Astrocyte (in vitro differentiated cells and primary cell): ENCODE measurements at regions not wholly inside any gene's neighbourhood (a gene's known extent, or its start where the extent isn't known, plus 50 kb on each side); places are given as distances from the start of the nearest gene placed in this dataset.

Source experiments
- DNase-seq: peaks from one replicate; pipeline ENCODE4 v3.0.0-alpha.2; 2010; ENCODE audit warnings: low read depth
- FAIRE-seq: peaks from 2 replicates; lab custom pipeline; 2011; peaks lifted over from hg19 to GRCh38; lab: Jason Lieb, UNC
- H2AFZ ChIP-seq: 2 replicates; pipeline ENCODE4 v1.6.0; 2012; ENCODE audit warnings: low read depth, low read length, inconsistent platforms
- H3K27ac ChIP-seq: 2 replicates; pipeline ENCODE4 v1.5.1; 2011; ENCODE audit warnings: low read depth, low read length, inconsistent platforms
- H3K27me3 ChIP-seq: 2 replicates; pipeline ENCODE4 v1.6.0; 2011; ENCODE audit warnings: low read length, inconsistent platforms; ENCODE audit not compliant: insufficient read depth
- H3K36me3 ChIP-seq: 2 replicates; pipeline ENCODE4 v1.5.1; 2011; ENCODE audit warnings: low read length, inconsistent platforms; ENCODE audit not compliant: insufficient read depth
- H3K4me1 ChIP-seq: 2 replicates; pipeline ENCODE4 v1.5.1; 2011; ENCODE audit warnings: low read length, inconsistent platforms; ENCODE audit not compliant: insufficient read depth
- H3K4me2 ChIP-seq: 2 replicates; pipeline ENCODE4 v1.6.0; 2012; ENCODE audit warnings: low read length, inconsistent platforms
- H3K4me3 ChIP-seq: 2 replicates; pipeline ENCODE4 v1.5.1; 2011; ENCODE audit warnings: low read depth, mild to moderate bottlenecking, low read length, inconsistent platforms; ENCODE audit not compliant: insufficient read depth
- H3K79me2 ChIP-seq: 2 replicates; pipeline ENCODE4 v1.6.0; 2012; ENCODE audit warnings: mild to moderate bottlenecking, low read length, inconsistent platforms; ENCODE audit not compliant: insufficient read depth
- H3K9ac ChIP-seq: 2 replicates; pipeline ENCODE4 v1.6.0; 2012; ENCODE audit warnings: mild to moderate bottlenecking, low read length, inconsistent platforms
- H3K9me3 ChIP-seq: 2 replicates; pipeline ENCODE4 v1.5.1; 2012; ENCODE audit warnings: low read depth, mild to moderate bottlenecking, low read length, inconsistent platforms; ENCODE audit not compliant: insufficient read depth
- H4K20me1 ChIP-seq: 2 replicates; pipeline ENCODE4 v1.6.0; 2012; ENCODE audit warnings: low read length, inconsistent platforms; ENCODE audit not compliant: insufficient read depth
- H3K27ac Mint-ChIP-seq: one replicate; pipeline ENCODE4 v1.8.0; 2021; ENCODE audit warnings: mild to moderate bottlenecking, mixed read lengths; ENCODE audit not compliant: unreplicated experiment
- H3K27me3 Mint-ChIP-seq: one replicate; pipeline ENCODE4 v1.8.0; 2021; ENCODE audit warnings: low read depth, mixed read lengths; ENCODE audit not compliant: unreplicated experiment
- H3K36me3 Mint-ChIP-seq: one replicate; pipeline ENCODE4 v1.8.0; 2021; ENCODE audit warnings: low read depth, mixed read lengths; ENCODE audit not compliant: unreplicated experiment
- H3K4me1 Mint-ChIP-seq: one replicate; pipeline ENCODE4 v1.8.0; 2021; ENCODE audit warnings: low read depth, mixed read lengths; ENCODE audit not compliant: unreplicated experiment
- H3K4me3 Mint-ChIP-seq: one replicate; pipeline ENCODE4 v1.8.0; 2021; ENCODE audit warnings: mild to moderate bottlenecking, moderate library complexity, mixed read lengths; ENCODE audit not compliant: unreplicated experiment
- H3K9me3 Mint-ChIP-seq: one replicate; pipeline ENCODE4 v1.8.0; 2021; ENCODE audit warnings: mild to moderate bottlenecking, mixed read lengths; ENCODE audit not compliant: unreplicated experiment
- CTCF ChIP-seq: IDR thresholded peaks from 2 replicates; pipeline ENCODE4 v1.5.1; 2011; ENCODE audit warnings: low read depth, mild to moderate bottlenecking, inconsistent platforms, low read length, moderate library complexity; ENCODE audit not compliant: insufficient read depth
- EZH2 ChIP-seq: IDR thresholded peaks from 2 replicates; pipeline ENCODE4 v1.6.1; 2012; ENCODE audit warnings: mild to moderate bottlenecking, low read length, inconsistent platforms; ENCODE audit not compliant: insufficient read depth

- Histone ChIP-seq H3K27me3 (no peaks in the 10 kb centered on the region), H3K9ac (no peak overlapping the region), H3K4me1 (no peaks in the 10 kb centered on the region), H3K4me3 (no peak overlapping the region), H3K36me3 (no peaks in the 10 kb centered on the region), H4K20me1 (no peaks in the 10 kb centered on the region), H3K79me2 (no peaks in the 10 kb centered on the region), H3K9me3 (no peaks in the 10 kb centered on the region), H3K27ac (no peak overlapping the region), H3K4me2 (no peak overlapping the region), H2AFZ (no peak overlapping the region)
- DNase-seq (no peak), FAIRE-seq (no peak)
- peaks cover 2% of the 10 kb centered on the region for H3K27me3 Mint-ChIP-seq
- H3K9me3 Mint-ChIP-seq, result no peaks in the 10 kb centered on the region
- H3K36me3 Mint-ChIP-seq, result no peaks in the 10 kb centered on the region
- H3K4me3 Mint-ChIP-seq, result no peak overlapping the region
- H3K4me1 Mint-ChIP-seq, result no peaks in the 10 kb centered on the region
- TF ChIP-seq CTCF (no peak), EZH2 (no peak)
- H3K27ac Mint-ChIP-seq, result no peak overlapping the region
These were observed 101.2 kb upstream of the MGMT start for GRCh38 chr10:129365767-129366402.

GRCh38 chr10:129366450-129366849 lies 100.6 kb upstream of the MGMT start:
- Mint-ChIP-seq H3K36me3 (no peaks in the 10 kb centered on the region), H3K27ac (no peak overlapping the region), H3K27me3 (peaks cover 2% of the 10 kb centered on the region), H3K9me3 (no peaks in the 10 kb centered on the region), H3K4me1 (no peaks in the 10 kb centered on the region), H3K4me3 (no peak overlapping the region)
- no peak overlapping the region for H2AFZ ChIP-seq
- peaks cover under 1% of the 10 kb centered on the region for H3K9me3 ChIP-seq
- H3K36me3 ChIP-seq, result no peaks in the 10 kb centered on the region
- H3K4me2 ChIP-seq, result no peak overlapping the region
- no peak overlapping the region for H3K27ac ChIP-seq
- TF ChIP-seq CTCF (no peak), EZH2 (no peak)
- no peak overlapping the region for H3K9ac ChIP-seq
- H3K27me3 ChIP-seq, result no peaks in the 10 kb centered on the region
- no peaks in the 10 kb centered on the region for H4K20me1 ChIP-seq
- H3K4me3 ChIP-seq, result no peak overlapping the region
- H3K4me1 ChIP-seq, result no peaks in the 10 kb centered on the region
- no peaks in the 10 kb centered on the region for H3K79me2 ChIP-seq
- DNase-seq (no peak), FAIRE-seq (no peak)

- Histone ChIP-seq H3K9ac (no peak overlapping the region), H3K4me1 (no peaks in the 10 kb centered on the region), H3K4me2 (no peak overlapping the region), H3K27me3 (no peaks in the 10 kb centered on the region), H4K20me1 (no peaks in the 10 kb centered on the region), H3K79me2 (no peaks in the 10 kb centered on the region), H2AFZ (no peak overlapping the region), H3K36me3 (no peaks in the 10 kb centered on the region), H3K4me3 (no peak overlapping the region), H3K9me3 (peaks cover 9% of the 10 kb centered on the region), H3K27ac (no peak overlapping the region)
- H3K4me1 Mint-ChIP-seq, result no peaks in the 10 kb centered on the region
- peaks cover 3% of the 10 kb centered on the region for H3K27me3 Mint-ChIP-seq
- H3K9me3 Mint-ChIP-seq, result no peaks in the 10 kb centered on the region
- DNase-seq, result no peak
- no peak overlapping the region for H3K27ac Mint-ChIP-seq
- H3K36me3 Mint-ChIP-seq, result no peaks in the 10 kb centered on the region
- no peak for TF ChIP-seq CTCF
- no peak overlapping the region for H3K4me3 Mint-ChIP-seq
- FAIRE-seq, result no peak
These were observed 97.5 kb upstream of the MGMT start for GRCh38 chr10:129369566-129369965.
